Neural cell (in vitro differentiated cells): ENCODE measurements at regions not wholly inside any gene's neighbourhood (a gene's known extent, or its start where the extent isn't known, plus 50 kb on each side); places are given as distances from the start of the nearest gene placed in this dataset.
"Not testable (repeated sequence)": the region's sequence is repeated elsewhere in the genome, so short reads cannot be mapped to it uniquely, and the experiment has no call there.

ENCODE experiments used
- EP300 ChIP-seq: fragments of 450-650 bp; conservative IDR thresholded peaks from 2 replicates; pipeline ENCODE4 v1.6.1; 2014; ENCODE audit warnings: antibody characterized with exemption, mild to moderate bottlenecking, moderate library complexity; ENCODE audit not compliant: poor library complexity, severe bottlenecking
- EZH2 ChIP-seq: fragments of 200-600, 300-800 bp; shearing (Covaris generic), sonication (generic); IDR thresholded peaks from 2 replicates; pipeline ENCODE4 v1.6.1; 2014; ENCODE audit warnings: antibody characterized with exemption, low read length, borderline replicate concordance, mild to moderate bottlenecking; ENCODE audit not compliant: insufficient read depth, poor library complexity, severe bottlenecking
- RAD21 ChIP-seq: fragments of 450-650 bp; conservative IDR thresholded peaks from 2 replicates; pipeline ENCODE4 v1.6.1; 2014; ENCODE audit warnings: antibody characterized with exemption, mild to moderate bottlenecking, moderate library complexity
- TAF1 ChIP-seq: IDR thresholded peaks from 2 replicates; pipeline ENCODE4 v1.6.1; 2012; ENCODE audit warnings: low read depth
- TF ChIP-seq, protein P1 (sequence below): fragments of 450-650 bp; IDR thresholded peaks from 2 replicates; pipeline ENCODE4 v1.5.1; 2014; ENCODE audit warnings: antibody characterized with exemption, mild to moderate bottlenecking, moderate library complexity; ENCODE audit not compliant: poor library complexity, severe bottlenecking
- TF ChIP-seq, protein P2 (sequence below): IDR thresholded peaks from 2 replicates; pipeline ENCODE4 v1.6.1; 2012; ENCODE audit warnings: borderline replicate concordance

DNA sequence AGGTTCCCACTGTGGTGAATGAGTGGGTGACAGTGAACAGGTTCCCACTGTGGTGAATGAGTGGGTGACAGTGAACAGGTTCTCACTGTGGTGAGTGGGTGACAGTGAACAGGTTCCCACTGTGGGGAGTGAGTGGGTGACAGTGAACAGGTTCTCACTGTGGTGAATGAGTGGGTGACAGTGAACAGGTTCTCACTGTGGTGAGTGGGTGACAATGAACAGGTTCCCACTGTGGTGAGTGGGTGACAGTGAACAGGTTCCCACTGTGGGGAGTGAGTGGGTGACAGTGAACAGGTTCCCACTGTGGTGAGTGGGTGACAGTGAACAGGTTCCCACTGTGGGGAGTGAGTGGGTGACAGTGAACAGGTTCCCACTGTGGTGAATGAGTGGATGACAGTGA is 637.6 kb downstream of the UQCRFS1 start:
- not testable (repeated sequence) for TF ChIP-seq EZH2, EP300, TAF1, RAD21
- TF ChIP-seq, protein P1, sequence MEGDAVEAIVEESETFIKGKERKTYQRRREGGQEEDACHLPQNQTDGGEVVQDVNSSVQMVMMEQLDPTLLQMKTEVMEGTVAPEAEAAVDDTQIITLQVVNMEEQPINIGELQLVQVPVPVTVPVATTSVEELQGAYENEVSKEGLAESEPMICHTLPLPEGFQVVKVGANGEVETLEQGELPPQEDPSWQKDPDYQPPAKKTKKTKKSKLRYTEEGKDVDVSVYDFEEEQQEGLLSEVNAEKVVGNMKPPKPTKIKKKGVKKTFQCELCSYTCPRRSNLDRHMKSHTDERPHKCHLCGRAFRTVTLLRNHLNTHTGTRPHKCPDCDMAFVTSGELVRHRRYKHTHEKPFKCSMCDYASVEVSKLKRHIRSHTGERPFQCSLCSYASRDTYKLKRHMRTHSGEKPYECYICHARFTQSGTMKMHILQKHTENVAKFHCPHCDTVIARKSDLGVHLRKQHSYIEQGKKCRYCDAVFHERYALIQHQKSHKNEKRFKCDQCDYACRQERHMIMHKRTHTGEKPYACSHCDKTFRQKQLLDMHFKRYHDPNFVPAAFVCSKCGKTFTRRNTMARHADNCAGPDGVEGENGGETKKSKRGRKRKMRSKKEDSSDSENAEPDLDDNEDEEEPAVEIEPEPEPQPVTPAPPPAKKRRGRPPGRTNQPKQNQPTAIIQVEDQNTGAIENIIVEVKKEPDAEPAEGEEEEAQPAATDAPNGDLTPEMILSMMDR, result not testable (repeated sequence)
- TF ChIP-seq, protein P2, sequence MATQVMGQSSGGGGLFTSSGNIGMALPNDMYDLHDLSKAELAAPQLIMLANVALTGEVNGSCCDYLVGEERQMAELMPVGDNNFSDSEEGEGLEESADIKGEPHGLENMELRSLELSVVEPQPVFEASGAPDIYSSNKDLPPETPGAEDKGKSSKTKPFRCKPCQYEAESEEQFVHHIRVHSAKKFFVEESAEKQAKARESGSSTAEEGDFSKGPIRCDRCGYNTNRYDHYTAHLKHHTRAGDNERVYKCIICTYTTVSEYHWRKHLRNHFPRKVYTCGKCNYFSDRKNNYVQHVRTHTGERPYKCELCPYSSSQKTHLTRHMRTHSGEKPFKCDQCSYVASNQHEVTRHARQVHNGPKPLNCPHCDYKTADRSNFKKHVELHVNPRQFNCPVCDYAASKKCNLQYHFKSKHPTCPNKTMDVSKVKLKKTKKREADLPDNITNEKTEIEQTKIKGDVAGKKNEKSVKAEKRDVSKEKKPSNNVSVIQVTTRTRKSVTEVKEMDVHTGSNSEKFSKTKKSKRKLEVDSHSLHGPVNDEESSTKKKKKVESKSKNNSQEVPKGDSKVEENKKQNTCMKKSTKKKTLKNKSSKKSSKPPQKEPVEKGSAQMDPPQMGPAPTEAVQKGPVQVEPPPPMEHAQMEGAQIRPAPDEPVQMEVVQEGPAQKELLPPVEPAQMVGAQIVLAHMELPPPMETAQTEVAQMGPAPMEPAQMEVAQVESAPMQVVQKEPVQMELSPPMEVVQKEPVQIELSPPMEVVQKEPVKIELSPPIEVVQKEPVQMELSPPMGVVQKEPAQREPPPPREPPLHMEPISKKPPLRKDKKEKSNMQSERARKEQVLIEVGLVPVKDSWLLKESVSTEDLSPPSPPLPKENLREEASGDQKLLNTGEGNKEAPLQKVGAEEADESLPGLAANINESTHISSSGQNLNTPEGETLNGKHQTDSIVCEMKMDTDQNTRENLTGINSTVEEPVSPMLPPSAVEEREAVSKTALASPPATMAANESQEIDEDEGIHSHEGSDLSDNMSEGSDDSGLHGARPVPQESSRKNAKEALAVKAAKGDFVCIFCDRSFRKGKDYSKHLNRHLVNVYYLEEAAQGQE, result not testable (repeated sequence)
